Mesodermal cell (in vitro differentiated cells): ENCODE measurements at regions not wholly inside any gene's neighbourhood (a gene's known extent, or its start where the extent isn't known, plus 50 kb on each side); places are given as distances from the start of the nearest gene placed in this dataset.
"Not testable (repeated sequence)": the region's sequence is repeated elsewhere in the genome, so short reads cannot be mapped to it uniquely, and the experiment has no call there.

ENCODE experiments used
- H3K27ac ChIP-seq: 2 replicates; pipeline ENCODE4 v1.7.0; 2013; ENCODE audit warnings: mild to moderate bottlenecking, low read depth, low read length, moderate library complexity; ENCODE audit not compliant: severe bottlenecking
- H3K36me3 ChIP-seq: 2 replicates; pipeline ENCODE4 v1.7.1; 2013; ENCODE audit warnings: mild to moderate bottlenecking, low read length, moderate library complexity; ENCODE audit not compliant: control insufficient read depth, insufficient read depth
- H3K4me1 ChIP-seq: one replicate; pipeline ENCODE4 v1.7.1; 2013; ENCODE audit warnings: mild to moderate bottlenecking, low read length; ENCODE audit not compliant: insufficient read depth, control insufficient read depth, poor library complexity, severe bottlenecking
- H3K4me3 ChIP-seq: 2 replicates; pipeline ENCODE4 v1.7.0; 2013; ENCODE audit warnings: low read length, control low read depth, mild to moderate bottlenecking; ENCODE audit not compliant: insufficient read depth, poor library complexity, severe bottlenecking; ENCODE audit errors: extremely low read depth
- H3K9me3 ChIP-seq: 2 replicates; pipeline ENCODE4 v1.7.1; 2013; ENCODE audit warnings: mild to moderate bottlenecking, low read length, moderate library complexity; ENCODE audit not compliant: control insufficient read depth
- WGBS, 2 experiments: methylation state at CpG; one replicate each; pipeline ENCODE4 v1.1.5; 2013; ENCODE audit warnings: missing lambda C conversion rate in 2 of 2; ENCODE audit not compliant: insufficient coverage in 2 of 2; 5-methylcytosine and 5-hydroxymethylcytosine counted together

DNA sequence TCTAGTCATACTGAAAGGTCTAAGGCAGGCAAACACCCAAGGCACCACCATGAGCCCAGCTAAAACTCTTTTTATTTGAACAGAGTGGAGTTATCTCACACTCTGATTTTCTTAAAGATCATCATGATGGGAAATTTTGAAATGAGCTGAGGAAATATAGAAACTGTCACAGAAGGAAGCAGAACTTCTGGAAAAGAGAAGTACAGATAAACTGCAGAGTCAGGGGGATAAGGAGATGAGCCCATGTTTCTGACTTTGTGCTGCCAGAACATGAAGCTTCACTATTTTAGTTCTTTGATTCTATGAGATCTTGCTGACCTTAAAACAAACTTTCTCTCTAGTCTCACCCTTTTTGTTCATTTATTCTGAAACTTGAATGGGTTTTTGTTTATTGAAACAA lies 406.5 kb upstream of the EDIL3 start:
- no peaks in the 10 kb centered on the region for H3K4me1 ChIP-seq
- no peak overlapping the region for H3K27ac ChIP-seq
- H3K4me3 ChIP-seq = no peak overlapping the region
- no peaks in the 10 kb centered on the region for H3K9me3 ChIP-seq
- H3K36me3 ChIP-seq = no peaks in the 10 kb centered on the region

DNA sequence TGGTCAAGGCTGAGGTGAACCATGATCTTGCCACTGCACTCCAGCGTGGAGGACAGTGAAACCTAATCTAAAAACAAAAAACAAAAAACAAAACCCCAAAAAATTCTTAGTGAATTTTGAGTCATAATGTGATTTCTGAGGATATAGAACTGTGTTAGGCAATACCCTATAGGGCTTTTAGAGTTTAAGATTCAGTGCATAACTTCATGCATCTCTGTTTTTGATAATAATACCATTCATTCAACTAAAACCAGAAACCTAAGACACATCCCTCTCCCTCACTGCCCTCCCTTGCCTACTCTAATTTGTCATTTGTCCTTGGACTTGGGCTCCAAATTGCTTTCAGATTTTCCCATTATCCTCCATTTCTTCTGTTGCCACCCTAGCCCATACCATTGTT lies 405.7 kb upstream of the EDIL3 start:
- H3K4me1 ChIP-seq = no peaks in the 10 kb centered on the region
- H3K4me3 ChIP-seq = no peak overlapping the region
- no peak overlapping the region for H3K27ac ChIP-seq
- WGBS, 2 experiments = no CpG with 5 or more reads among the region's 1 CpG
- H3K36me3 ChIP-seq = no peaks in the 10 kb centered on the region
- no peaks in the 10 kb centered on the region for H3K9me3 ChIP-seq

DNA sequence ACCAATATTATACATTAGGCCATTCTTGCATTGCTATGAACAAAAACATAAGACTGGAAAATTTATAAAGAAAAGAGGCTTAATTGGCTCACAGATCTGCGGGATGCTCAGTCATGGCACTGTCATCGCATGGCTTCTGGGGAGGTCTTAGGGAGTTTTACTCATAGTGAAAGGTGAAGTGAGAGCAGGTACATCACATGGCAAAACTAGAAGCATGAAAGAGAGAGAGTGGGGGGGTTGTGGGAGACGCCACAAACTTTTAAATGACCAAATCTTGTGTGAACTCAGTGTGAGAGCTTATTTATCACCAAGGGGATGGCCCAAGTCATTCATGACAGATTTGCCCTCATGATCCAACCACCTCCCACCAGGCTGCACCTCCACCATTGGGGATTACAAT lies 398.3 kb upstream of the EDIL3 start:
- Histone ChIP-seq H3K4me1 (no peaks in the 10 kb centered on the region), H3K9me3 (no peaks in the 10 kb centered on the region), H3K27ac (no peak overlapping the region), H3K4me3 (no peak overlapping the region), H3K36me3 (no peaks in the 10 kb centered on the region)
- WGBS, 2 experiments = 83 to 94% methylated on average over 2 to 3 of the region's 3 CpGs

DNA sequence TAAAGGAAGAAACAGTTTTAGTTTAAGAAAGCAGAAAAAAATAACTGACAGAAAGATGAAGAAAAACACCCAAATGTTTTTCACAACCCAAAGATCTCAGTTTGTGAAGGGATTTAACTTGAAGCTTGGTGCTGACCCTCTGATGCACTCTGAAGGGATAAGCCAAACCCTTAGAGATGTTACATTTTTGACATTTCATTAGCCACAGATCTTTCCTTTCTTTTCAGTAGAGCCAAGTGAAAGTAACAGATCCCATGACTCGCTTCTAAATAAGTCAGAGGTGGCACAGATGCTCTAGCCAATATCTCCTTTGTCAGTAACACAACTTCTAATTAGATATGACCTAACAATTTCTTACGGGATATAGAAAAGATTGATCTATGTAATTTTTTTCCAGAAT lies 394.5 kb upstream of the EDIL3 start:
- Histone ChIP-seq H3K4me3 (no peak overlapping the region), H3K27ac (no peak overlapping the region)
- 100% methylated on average over 1 of the region's 2 CpGs; no CpG with 5 or more reads in 1 of the 2 experiments for WGBS, 2 experiments

DNA sequence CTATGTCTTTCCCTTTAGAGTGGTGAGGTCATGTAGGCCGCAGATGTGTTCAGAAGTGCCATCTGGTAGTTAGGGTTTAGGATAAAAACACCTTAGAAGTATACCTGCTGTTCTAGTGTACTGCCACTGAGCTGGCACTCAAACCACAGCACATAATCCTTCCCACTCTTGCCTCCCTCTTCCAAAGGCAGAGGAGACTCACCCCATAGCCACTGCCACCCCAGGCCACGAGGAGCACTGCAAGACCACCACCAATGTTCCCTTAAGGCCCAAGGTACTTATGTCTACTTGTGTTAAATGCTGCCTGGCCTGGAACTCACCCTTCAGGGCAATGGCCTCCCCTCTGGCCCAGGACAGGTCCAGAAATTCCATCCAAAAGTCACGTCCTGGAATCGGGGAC lies 379.5 kb upstream of the EDIL3 start:
- 81 to 100% methylated on average over 2 to 3 of the region's 4 CpGs for WGBS, 2 experiments
- Histone ChIP-seq H3K27ac (no peak overlapping the region), H3K4me1 (no peaks in the 10 kb centered on the region), H3K4me3 (no peak overlapping the region), H3K36me3 (no peaks in the 10 kb centered on the region), H3K9me3 (no peaks in the 10 kb centered on the region)

More for the DNA sequence above, 394.5 kb upstream of the EDIL3 start:
- no peaks in the 10 kb centered on the region for H3K36me3 ChIP-seq
- no peaks in the 10 kb centered on the region for H3K9me3 ChIP-seq
- H3K4me1 ChIP-seq = no peaks in the 10 kb centered on the region

GRCh38 chr5:84758008-84758407 lies 373.3 kb upstream of the EDIL3 start:
- no CpG with 5 or more reads among the region's 1 CpG for WGBS, 2 experiments
- Histone ChIP-seq H3K36me3 (no peaks in the 10 kb centered on the region), H3K27ac (no peak overlapping the region), H3K4me1 (no peaks in the 10 kb centered on the region), H3K4me3 (no peak overlapping the region), H3K9me3 (no peaks in the 10 kb centered on the region)

GRCh38 chr5:84752780-84753179 lies 368.1 kb upstream of the EDIL3 start:
- H3K4me3 ChIP-seq = no peak overlapping the region
- H3K4me1 ChIP-seq = no peaks in the 10 kb centered on the region
- no peaks in the 10 kb centered on the region for H3K36me3 ChIP-seq
- 74 to 100% methylated on average over 1 to 2 of the region's 2 CpGs for WGBS, 2 experiments
- H3K27ac ChIP-seq = no peak overlapping the region
- H3K9me3 ChIP-seq = no peaks in the 10 kb centered on the region

GRCh38 chr5:84748313-84748712 lies 363.6 kb upstream of the EDIL3 start:
- Histone ChIP-seq H3K36me3 (no peaks in the 10 kb centered on the region), H3K9me3 (no peaks in the 10 kb centered on the region), H3K4me1 (no peaks in the 10 kb centered on the region), H3K27ac (no peak overlapping the region), H3K4me3 (no peak overlapping the region)
- no CpG with 5 or more reads among the region's 1 CpG for WGBS, 2 experiments

GRCh38 chr5:84746280-84746679 lies 361.6 kb upstream of the EDIL3 start:
- WGBS, 2 experiments = 60% methylated on average over 1 of the region's 2 CpGs; no CpG with 5 or more reads in 1 of the 2 experiments
- not testable (repeated sequence) for H3K27ac ChIP-seq, H3K36me3 ChIP-seq, H3K4me1 ChIP-seq, H3K9me3 ChIP-seq, H3K4me3 ChIP-seq

DNA sequence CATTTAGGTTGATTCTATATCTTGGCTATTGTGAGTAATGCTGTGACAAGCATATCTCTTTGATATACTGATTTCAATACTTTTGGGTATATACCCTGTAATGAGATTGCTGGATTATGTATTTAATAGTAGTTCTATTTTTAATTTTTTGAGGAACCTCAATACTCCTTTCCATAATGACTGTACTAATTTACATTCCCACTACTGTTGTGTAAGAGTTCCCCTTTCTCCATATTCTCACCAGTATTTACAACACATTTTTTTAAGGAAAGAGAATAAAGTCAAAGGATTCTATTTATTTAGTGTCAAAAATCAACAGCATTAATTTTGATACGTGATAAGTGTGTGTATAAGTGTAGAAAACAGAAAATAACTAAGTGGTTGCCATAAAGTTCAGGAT lies 356.4 kb upstream of the EDIL3 start:
- H3K27ac ChIP-seq = no peak overlapping the region
- H3K36me3 ChIP-seq = no peaks in the 10 kb centered on the region
- no peaks in the 10 kb centered on the region for H3K4me1 ChIP-seq
- WGBS, 2 experiments = 100% methylated on average over 1 of the region's 1 CpG
- H3K4me3 ChIP-seq = no peak overlapping the region
- H3K9me3 ChIP-seq = no peaks in the 10 kb centered on the region

DNA sequence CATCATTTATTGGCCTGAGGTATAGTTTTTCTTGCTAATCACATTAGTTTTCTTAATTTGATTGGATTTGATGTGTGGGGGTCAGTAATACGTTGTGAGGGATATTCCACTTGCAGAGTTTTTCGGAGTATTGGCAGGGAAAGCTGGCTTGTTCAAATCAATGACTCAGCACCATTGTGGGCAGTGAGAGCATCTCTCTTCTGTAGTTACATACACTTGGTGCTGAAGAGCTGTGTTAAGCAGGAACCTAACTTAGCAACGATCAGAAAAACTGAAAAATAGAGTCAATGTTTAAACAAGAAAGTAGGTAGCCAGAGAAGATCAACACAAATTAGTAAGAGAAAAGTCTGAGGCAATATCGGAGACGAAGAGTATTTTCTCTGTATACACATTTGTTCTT lies 344.6 kb upstream of the EDIL3 start:
- no peaks in the 10 kb centered on the region for H3K9me3 ChIP-seq
- H3K27ac ChIP-seq = no peak overlapping the region
- H3K4me1 ChIP-seq = no peaks in the 10 kb centered on the region
- no peak overlapping the region for H3K4me3 ChIP-seq
- H3K36me3 ChIP-seq = no peaks in the 10 kb centered on the region
- 49 to 68% methylated on average over 2 to 3 of the region's 5 CpGs for WGBS, 2 experiments

DNA sequence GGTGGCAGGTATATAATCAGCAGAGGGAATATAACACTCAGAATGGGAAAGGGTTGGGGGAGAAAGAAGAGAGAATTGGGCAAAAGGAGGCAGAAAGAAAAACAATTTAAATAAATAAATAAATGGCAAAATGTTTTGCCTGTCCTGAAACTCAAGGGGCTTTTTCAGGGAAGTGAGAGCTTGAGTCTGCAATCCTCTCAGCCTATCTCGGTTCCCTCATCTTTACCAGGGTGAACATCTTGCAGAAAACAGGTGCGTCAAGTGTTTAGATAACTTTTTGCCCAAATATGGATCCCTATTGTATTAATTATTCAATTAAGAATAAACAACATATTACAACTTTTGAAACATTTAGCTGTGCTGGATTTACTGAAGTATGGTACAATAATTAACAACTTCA lies 343.0 kb upstream of the EDIL3 start:
- no peak overlapping the region for H3K4me3 ChIP-seq
- H3K9me3 ChIP-seq = no peaks in the 10 kb centered on the region
- WGBS, 2 experiments = 100% methylated on average over 1 of the region's 2 CpGs; no CpG with 5 or more reads in 1 of the 2 experiments
- no peaks in the 10 kb centered on the region for H3K36me3 ChIP-seq
- no peaks in the 10 kb centered on the region for H3K4me1 ChIP-seq
- H3K27ac ChIP-seq = no peak overlapping the region
